ENCODE measurements at regions not wholly inside any gene's neighbourhood (a gene's known extent, or its start where the extent isn't known, plus 50 kb on each side); places are given as distances from the start of the nearest gene placed in this dataset.
A peak's percentile ranks its signal among the peaks of the same experiment; 100 is the strongest.
"Not testable (repeated sequence)": the region's sequence is repeated elsewhere in the genome, so short reads cannot be mapped to it uniquely, and the experiment has no call there.

- H3K27me3 ChIP-seq (ENCODE audit: low read length): no peaks in the 10 kb centered on the region
- no peaks in the 10 kb centered on the region for H3K9me2 ChIP-seq (replicated peaks; ENCODE audit: insufficient read depth, low read length)
- H3K4me1 ChIP-seq (ENCODE audit: low read length): no peaks in the 10 kb centered on the region
- peaks cover 24% of the 10 kb centered on the region; the same call in 1 of the 2 replicates for H3K36me3 ChIP-seq (ENCODE audit: insufficient read depth, low read length)
- DNase-seq: no peak
- H3K9ac ChIP-seq (ENCODE audit: low read length): no peak overlapping the region
- H3K4me3 ChIP-seq (ENCODE audit: low read length): no peak overlapping the region
- peaks cover 30% of the 10 kb centered on the region for H3K79me2 ChIP-seq (ENCODE audit: low read length)
- no peaks in the 10 kb centered on the region for H3K9me3 ChIP-seq (ENCODE audit: low read length)
- H4K20me1 ChIP-seq (ENCODE audit: insufficient read depth, low read depth, low read length): no peaks in the 10 kb centered on the region
- H3K4me2 ChIP-seq (ENCODE audit: low read depth, low read length, poor library complexity, severe bottlenecking): no peak overlapping the region
- no peak overlapping the region for H2AFZ ChIP-seq (ENCODE audit: low read length)
- no peak overlapping the region for H3K27ac ChIP-seq (ENCODE audit: low read length)
Observed at GRCh38 chr7:35894721-35895120, 93.9 kb downstream of the SEPTIN7 start.

DNA sequence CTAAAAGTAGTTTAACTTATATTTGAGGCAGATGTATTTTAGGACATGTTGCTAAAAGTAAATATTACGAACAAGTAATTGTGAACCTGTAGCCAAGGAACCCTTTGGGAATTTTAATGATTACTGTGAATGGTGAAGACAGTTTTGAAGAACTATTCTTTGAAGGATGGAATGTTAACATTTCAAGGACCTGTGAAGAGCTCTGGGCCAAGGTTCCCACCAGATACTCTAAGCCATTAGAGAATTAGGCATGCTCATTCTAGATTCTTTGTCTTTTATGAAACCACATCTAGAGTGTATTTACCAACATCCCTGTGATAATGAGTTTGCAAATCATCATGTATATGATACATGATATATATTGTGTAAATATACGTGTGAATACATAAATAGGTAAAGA is 99.8 kb downstream of the SEPTIN7 start:
- Histone ChIP-seq H3K9ac (ENCODE audit: low read length) (no peak overlapping the region), H3K9me2 (replicated peaks; ENCODE audit: insufficient read depth, low read length) (no peaks in the 10 kb centered on the region), H3K27ac (ENCODE audit: low read length) (no peak overlapping the region), H3K4me2 (ENCODE audit: low read depth, low read length, poor library complexity, severe bottlenecking) (no peak overlapping the region), H2AFZ (ENCODE audit: low read length) (no peak overlapping the region), H3K4me3 (ENCODE audit: low read length) (no peak overlapping the region), H3K9me3 (ENCODE audit: low read length) (no peaks in the 10 kb centered on the region), H3K27me3 (ENCODE audit: low read length) (no peaks in the 10 kb centered on the region), H3K79me2 (ENCODE audit: low read length) (0 out of 2 replicates have a peak, but pooled peaks cover 2% of the 10 kb centered on the region), H3K36me3 (ENCODE audit: insufficient read depth, low read length) (peaks cover 27% of the 10 kb centered on the region), H4K20me1 (ENCODE audit: insufficient read depth, low read depth, low read length) (no peaks in the 10 kb centered on the region), H3K4me1 (ENCODE audit: low read length) (no peaks in the 10 kb centered on the region)
- no peak for DNase-seq

- peaks cover 2% of the 10 kb centered on the region; the same call in 1 of the 2 replicates for H3K4me1 ChIP-seq (ENCODE audit: low read length)
- H2AFZ ChIP-seq (ENCODE audit: low read length): no peak overlapping the region
- H3K9ac ChIP-seq (ENCODE audit: low read length): no peak overlapping the region
- no peak for DNase-seq
- no peak overlapping the region for H3K27ac ChIP-seq (ENCODE audit: low read length)
- H3K27me3 ChIP-seq (ENCODE audit: low read length): no peaks in the 10 kb centered on the region
- no peaks in the 10 kb centered on the region for H3K79me2 ChIP-seq (ENCODE audit: low read length)
- no peak overlapping the region for H3K4me3 ChIP-seq (ENCODE audit: low read length)
- H3K4me2 ChIP-seq (ENCODE audit: low read depth, low read length, poor library complexity, severe bottlenecking): no peak overlapping the region
- no peaks in the 10 kb centered on the region for H4K20me1 ChIP-seq (ENCODE audit: insufficient read depth, low read depth, low read length)
- H3K36me3 ChIP-seq (ENCODE audit: insufficient read depth, low read length): peaks cover 17% of the 10 kb centered on the region
- no peaks in the 10 kb centered on the region for H3K9me3 ChIP-seq (ENCODE audit: low read length)
- no peaks in the 10 kb centered on the region for H3K9me2 ChIP-seq (replicated peaks; ENCODE audit: insufficient read depth, low read length)
Observed at GRCh38 chr7:35905555-35905954, 104.7 kb downstream of the SEPTIN7 start.

DNA sequence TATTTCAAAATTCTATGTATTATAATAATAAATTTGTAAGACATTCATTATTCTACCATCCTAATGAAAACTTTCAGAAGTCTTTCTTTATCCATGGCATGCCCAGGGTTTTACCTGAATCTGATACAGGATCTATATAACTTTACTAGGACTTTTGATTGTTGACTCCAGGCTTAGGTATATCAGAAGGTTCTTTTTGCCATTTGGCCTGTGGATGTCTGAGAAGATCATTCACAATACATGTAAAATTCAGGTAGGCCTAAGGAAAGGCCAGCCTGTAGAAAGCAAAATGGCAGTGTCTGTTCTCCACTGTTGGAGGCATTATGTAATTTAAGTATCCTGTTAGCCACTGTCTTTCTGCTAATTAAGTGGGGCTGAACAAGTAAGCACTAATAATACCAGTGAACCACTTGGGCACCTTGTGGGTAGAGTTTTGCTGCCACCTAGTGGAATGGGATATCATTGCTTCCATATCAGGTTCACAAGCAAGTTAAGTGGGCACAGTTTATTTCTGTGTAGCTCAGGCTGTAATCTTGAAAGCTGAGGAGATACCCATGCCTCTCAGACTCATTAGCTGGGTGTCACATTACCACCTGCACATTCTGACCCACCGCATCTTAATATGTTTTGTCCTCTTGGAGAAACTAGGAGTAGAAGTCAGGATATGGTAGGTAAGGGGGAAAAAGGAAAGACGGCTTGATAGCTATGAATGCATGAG is 105.5 kb downstream of the SEPTIN7 start:
- Histone ChIP-seq H3K4me3 (ENCODE audit: low read length) (no peak overlapping the region), H3K4me1 (ENCODE audit: low read length) (peaks cover 2% of the 10 kb centered on the region; the same call in 1 of the 2 replicates), H2AFZ (ENCODE audit: low read length) (no peak overlapping the region), H3K27ac (ENCODE audit: low read length) (no peak overlapping the region), H3K36me3 (ENCODE audit: insufficient read depth, low read length) (peaks cover 14% of the 10 kb centered on the region), H3K9me2 (replicated peaks; ENCODE audit: insufficient read depth, low read length) (no peaks in the 10 kb centered on the region), H3K9ac (ENCODE audit: low read length) (no peak overlapping the region), H3K4me2 (ENCODE audit: low read depth, low read length, poor library complexity, severe bottlenecking) (no peak overlapping the region), H3K27me3 (ENCODE audit: low read length) (no peaks in the 10 kb centered on the region), H3K79me2 (ENCODE audit: low read length) (no peaks in the 10 kb centered on the region), H4K20me1 (ENCODE audit: insufficient read depth, low read depth, low read length) (no peaks in the 10 kb centered on the region), H3K9me3 (ENCODE audit: low read length) (no peaks in the 10 kb centered on the region)
- DNase-seq: peak; percentile 92

GRCh38 chr7:35908331-35909216 is 107.7 kb downstream of the SEPTIN7 start:
- Histone ChIP-seq H3K27me3 (ENCODE audit: low read length) (no peaks in the 10 kb centered on the region), H3K4me1 (ENCODE audit: low read length) (peaks cover 2% of the 10 kb centered on the region; the same call in 1 of the 2 replicates), H4K20me1 (ENCODE audit: insufficient read depth, low read depth, low read length) (no peaks in the 10 kb centered on the region), H3K9me3 (ENCODE audit: low read length) (no peaks in the 10 kb centered on the region), H3K9me2 (replicated peaks; ENCODE audit: insufficient read depth, low read length) (no peaks in the 10 kb centered on the region), H3K27ac (ENCODE audit: low read length) (no peak overlapping the region), H3K79me2 (ENCODE audit: low read length) (no peaks in the 10 kb centered on the region), H3K4me2 (ENCODE audit: low read depth, low read length, poor library complexity, severe bottlenecking) (no peak overlapping the region), H3K9ac (ENCODE audit: low read length) (no peak overlapping the region), H2AFZ (ENCODE audit: low read length) (no peak overlapping the region), H3K36me3 (ENCODE audit: insufficient read depth, low read length) (peaks cover 6% of the 10 kb centered on the region), H3K4me3 (ENCODE audit: low read length) (no peak overlapping the region)
- no peak for DNase-seq

GRCh38 chr7:35909870-35910357 is 109.1 kb downstream of the SEPTIN7 start:
- Histone ChIP-seq H3K27ac (ENCODE audit: low read length) (no peak overlapping the region), H2AFZ (ENCODE audit: low read length) (no peak overlapping the region), H3K9ac (ENCODE audit: low read length) (no peak overlapping the region), H3K9me2 (replicated peaks; ENCODE audit: insufficient read depth, low read length) (no peaks in the 10 kb centered on the region), H3K36me3 (ENCODE audit: insufficient read depth, low read length) (peaks cover 6% of the 10 kb centered on the region), H4K20me1 (ENCODE audit: insufficient read depth, low read depth, low read length) (no peaks in the 10 kb centered on the region), H3K4me3 (ENCODE audit: low read length) (no peak overlapping the region), H3K79me2 (ENCODE audit: low read length) (no peaks in the 10 kb centered on the region), H3K27me3 (ENCODE audit: low read length) (no peaks in the 10 kb centered on the region), H3K4me2 (ENCODE audit: low read depth, low read length, poor library complexity, severe bottlenecking) (no peak overlapping the region), H3K4me1 (ENCODE audit: low read length) (peaks cover 2% of the 10 kb centered on the region; the same call in 1 of the 2 replicates), H3K9me3 (ENCODE audit: low read length) (no peaks in the 10 kb centered on the region)
- no peak for DNase-seq

- H3K9me2 ChIP-seq (replicated peaks; ENCODE audit: insufficient read depth, low read length); H3K79me2 ChIP-seq (ENCODE audit: low read length); H3K9me3 ChIP-seq (ENCODE audit: low read length); H3K4me1 ChIP-seq (ENCODE audit: low read length); DNase-seq; H4K20me1 ChIP-seq (ENCODE audit: insufficient read depth, low read depth, low read length); H3K36me3 ChIP-seq (ENCODE audit: insufficient read depth, low read length); H3K4me3 ChIP-seq (ENCODE audit: low read length); H3K27ac ChIP-seq (ENCODE audit: low read length); H3K9ac ChIP-seq (ENCODE audit: low read length); H3K27me3 ChIP-seq (ENCODE audit: low read length); H3K4me2 ChIP-seq (ENCODE audit: low read depth, low read length, poor library complexity, severe bottlenecking); H2AFZ ChIP-seq (ENCODE audit: low read length): not testable (repeated sequence)
Observed at GRCh38 chr7:35910621-35911020, 109.8 kb downstream of the SEPTIN7 start.

DNA sequence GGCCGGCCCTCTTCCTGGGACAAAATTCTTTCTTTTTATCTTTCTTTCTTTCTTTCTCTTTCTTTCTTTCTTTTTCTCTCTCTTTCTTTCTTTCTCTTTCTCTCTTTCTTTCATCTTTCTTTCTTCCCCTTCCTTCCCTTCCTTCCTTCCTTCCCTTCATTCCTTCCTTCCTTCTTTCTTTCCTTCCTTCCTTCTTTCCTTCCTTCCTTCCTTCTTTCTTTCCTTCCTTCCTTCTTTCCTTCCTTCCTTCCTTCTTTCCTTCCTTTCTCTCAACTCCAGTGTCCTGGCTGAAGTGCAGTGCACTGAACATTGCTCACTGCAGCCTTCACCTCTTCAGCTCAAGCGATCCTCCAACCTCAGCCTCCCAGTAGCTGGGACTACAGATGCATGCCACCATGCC is 112.5 kb downstream of the SEPTIN7 start:
- not testable (repeated sequence) for H3K4me2 ChIP-seq (ENCODE audit: low read depth, low read length, poor library complexity, severe bottlenecking); H2AFZ ChIP-seq (ENCODE audit: low read length); H4K20me1 ChIP-seq (ENCODE audit: insufficient read depth, low read depth, low read length); H3K27ac ChIP-seq (ENCODE audit: low read length); H3K79me2 ChIP-seq (ENCODE audit: low read length); H3K36me3 ChIP-seq (ENCODE audit: insufficient read depth, low read length); DNase-seq; H3K9ac ChIP-seq (ENCODE audit: low read length); H3K9me2 ChIP-seq (replicated peaks; ENCODE audit: insufficient read depth, low read length); H3K9me3 ChIP-seq (ENCODE audit: low read length); H3K27me3 ChIP-seq (ENCODE audit: low read length); H3K4me3 ChIP-seq (ENCODE audit: low read length); H3K4me1 ChIP-seq (ENCODE audit: low read length)

All from Karpas-422 (cell line).